ENCODE measurements at regions not wholly inside any gene's neighbourhood (a gene's known extent, or its start where the extent isn't known, plus 50 kb on each side); places are given as distances from the start of the nearest gene placed in this dataset.

GRCh38 chr13:65977525-65977924, 1252.6 kb downstream of the PCDH9 start:
- H3K79me2 ChIP-seq (ENCODE audit: insufficient read depth, low read length) = no peaks in the 10 kb centered on the region
- no peak overlapping the region for H3K27ac ChIP-seq (ENCODE audit: low read depth, low read length)
- no peaks in the 10 kb centered on the region for H4K20me1 ChIP-seq (ENCODE audit: insufficient read depth)
- intact Hi-C loops (cut with micrococcal nuclease) = no loop called here
- BruUV-seq (replicated peaks) = no TSS peak
- TF ChIP-seq EZH2 (IDR thresholded peaks at IDR 0.05) (no peak), MAX (IDR thresholded peaks at IDR 0.05) (no peak), TCF7L2 (IDR thresholded peaks at IDR 0.05; ENCODE audit: borderline replicate concordance, extremely low read depth, insufficient read depth, insufficient read length) (no peak), ZFX (IDR thresholded peaks at IDR 0.05) (no peak), FOSL1 (IDR thresholded peaks at IDR 0.05; ENCODE audit: low read depth) (no peak)
- POLR2A ChIA-PET = no interaction called here
- DNase-seq (ENCODE audit: low read depth, low spot score) = no peak
- no peak overlapping the region for H3K9ac ChIP-seq (ENCODE audit: low read length)
- H3K9me2 ChIP-seq (ENCODE audit: insufficient read depth) = no peaks in the 10 kb centered on the region
- RAD21 ChIA-PET (ENCODE audit: low non-redundant PET in 1 of 2, low total read pairs in 2 of 2, uncharacterized antibody in 2 of 2, unreplicated experiment in 2 of 2) = no interaction called here
- H3K4me2 ChIP-seq (ENCODE audit: low read length) = no peak overlapping the region
- no peaks in the 10 kb centered on the region for H3K9me3 ChIP-seq (ENCODE audit: control insufficient read depth in 1 of 2, insufficient read depth in 1 of 2, low read depth in 1 of 2, low read length in 2 of 2)
- ATAC-seq = no peak
- no peaks in the 10 kb centered on the region for H3K4me1 ChIP-seq (ENCODE audit: control insufficient read depth in 1 of 2, insufficient read depth in 2 of 2, low read length in 2 of 2)
- CTCF ChIA-PET = no interaction called here
- H3K4me3 ChIP-seq (replicated peaks in 1 of 2; ENCODE audit: low read depth in 1 of 2, low read length in 2 of 2) = no peak overlapping the region
- no peak overlapping the region for H2AFZ ChIP-seq (ENCODE audit: low read depth, low read length, poor library complexity, severe bottlenecking)
- no peaks in the 10 kb centered on the region for H3K27me3 ChIP-seq (ENCODE audit: insufficient read depth, low read length)
- no peaks in the 10 kb centered on the region for H3K36me3 ChIP-seq (ENCODE audit: control insufficient read depth in 1 of 2, insufficient read depth in 2 of 2, low read length in 2 of 2)

DNA sequence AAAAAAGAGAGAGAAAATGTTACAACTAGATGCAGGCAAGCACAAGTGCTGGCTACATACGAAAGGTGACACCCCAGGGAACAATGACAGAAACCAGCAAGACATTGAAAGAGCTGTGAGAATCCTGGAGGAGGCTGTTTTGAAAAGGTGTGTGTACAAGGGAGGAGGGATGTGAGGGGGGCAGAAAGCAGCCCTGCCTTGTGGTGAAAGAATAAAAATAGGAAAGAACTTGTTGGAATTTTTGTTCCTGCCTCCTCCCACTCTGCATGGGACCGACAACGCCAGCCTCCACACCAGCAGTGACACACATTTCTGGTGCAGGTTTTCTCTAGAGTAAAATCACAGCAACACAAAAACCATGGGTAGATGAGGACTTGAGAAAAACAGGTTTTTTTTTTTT, 1258.6 kb downstream of the PCDH9 start:
- ChIA-PET RAD21 (ENCODE audit: low non-redundant PET in 1 of 2, low total read pairs in 2 of 2, uncharacterized antibody in 2 of 2, unreplicated experiment in 2 of 2) (no interaction called here), CTCF (interaction anchor here (1.3 kb wide), 1 partner anchor 14 kb away, joined by 5 read pairs; no protein-coding TSS in a partner anchor), POLR2A (no interaction called here)
- H3K4me3 ChIP-seq (replicated peaks in 1 of 2; ENCODE audit: low read depth in 1 of 2, low read length in 2 of 2) = no peak overlapping the region
- H2AFZ ChIP-seq (ENCODE audit: low read depth, low read length, poor library complexity, severe bottlenecking) = no peak overlapping the region
- H3K9me2 ChIP-seq (ENCODE audit: insufficient read depth) = no peaks in the 10 kb centered on the region
- H3K27ac ChIP-seq (ENCODE audit: low read depth, low read length) = no peak overlapping the region
- DNase-seq (ENCODE audit: low read depth, low spot score) (no peak), ATAC-seq (no peak)
- no peaks in the 10 kb centered on the region for H3K79me2 ChIP-seq (ENCODE audit: insufficient read depth, low read length)
- no peak overlapping the region for H3K9ac ChIP-seq (ENCODE audit: low read length)
- BruUV-seq (replicated peaks) = no TSS peak
- no peaks in the 10 kb centered on the region for H4K20me1 ChIP-seq (ENCODE audit: insufficient read depth)
- H3K27me3 ChIP-seq (ENCODE audit: insufficient read depth, low read length) = no peaks in the 10 kb centered on the region
- H3K36me3 ChIP-seq (ENCODE audit: control insufficient read depth in 1 of 2, insufficient read depth in 2 of 2, low read length in 2 of 2) = no peaks in the 10 kb centered on the region
- TF ChIP-seq JUND (IDR thresholded peaks at IDR 0.05) (no peak), ZFX (IDR thresholded peaks at IDR 0.05) (no peak)
- H3K4me1 ChIP-seq (ENCODE audit: control insufficient read depth in 1 of 2, insufficient read depth in 2 of 2, low read length in 2 of 2) = no peaks in the 10 kb centered on the region
- intact Hi-C loops (cut with micrococcal nuclease) = no loop called here
- no peak overlapping the region for H3K4me2 ChIP-seq (ENCODE audit: low read length)
- H3K9me3 ChIP-seq (ENCODE audit: control insufficient read depth in 1 of 2, insufficient read depth in 1 of 2, low read depth in 1 of 2, low read length in 2 of 2) = no peaks in the 10 kb centered on the region

All from HCT116 (cell line).